ENCODE measurements at regions not wholly inside any gene's neighbourhood (a gene's known extent, or its start where the extent isn't known, plus 50 kb on each side); places are given as distances from the start of the nearest gene placed in this dataset.

DNA sequence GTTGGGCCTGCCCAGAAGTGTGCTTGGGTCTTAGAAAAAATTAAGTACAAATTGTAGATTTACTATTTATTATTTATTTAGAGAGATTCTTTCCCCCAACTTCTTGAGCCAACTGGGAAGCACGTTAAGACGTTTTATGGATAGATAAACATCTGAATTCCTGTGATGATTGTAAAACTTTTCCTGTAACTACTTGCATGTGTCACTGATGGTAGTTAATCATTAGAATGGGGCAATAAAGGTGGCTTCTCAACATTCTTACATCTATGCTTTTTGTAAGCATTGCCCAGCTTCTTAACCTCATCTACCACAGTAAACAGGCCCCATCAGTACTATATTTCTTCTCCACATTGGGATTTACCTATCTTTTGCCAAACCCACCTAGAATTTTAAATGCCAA is 559.8 kb downstream of the LMO4 start:
- no peak for DNase-seq

DNA sequence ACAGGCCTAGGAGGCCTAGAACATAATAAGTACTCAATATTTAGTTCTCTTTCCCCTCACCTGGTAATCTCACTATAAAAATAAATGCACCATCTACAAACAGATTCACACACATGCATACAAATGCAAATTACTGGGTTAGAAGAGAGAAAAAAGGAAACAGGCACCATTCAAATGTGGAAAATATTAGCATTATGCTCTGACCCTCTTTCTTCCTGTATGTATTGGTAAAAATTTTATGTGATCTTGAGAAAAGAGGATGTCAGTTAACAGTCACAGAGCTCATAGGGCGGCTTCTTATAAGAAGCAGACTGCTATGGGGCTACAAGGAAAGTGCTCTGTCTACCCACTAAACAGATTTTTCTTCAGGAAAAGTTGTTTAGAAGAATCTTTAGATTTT is 565.4 kb downstream of the LMO4 start:
- DNase-seq: no peak

DNA sequence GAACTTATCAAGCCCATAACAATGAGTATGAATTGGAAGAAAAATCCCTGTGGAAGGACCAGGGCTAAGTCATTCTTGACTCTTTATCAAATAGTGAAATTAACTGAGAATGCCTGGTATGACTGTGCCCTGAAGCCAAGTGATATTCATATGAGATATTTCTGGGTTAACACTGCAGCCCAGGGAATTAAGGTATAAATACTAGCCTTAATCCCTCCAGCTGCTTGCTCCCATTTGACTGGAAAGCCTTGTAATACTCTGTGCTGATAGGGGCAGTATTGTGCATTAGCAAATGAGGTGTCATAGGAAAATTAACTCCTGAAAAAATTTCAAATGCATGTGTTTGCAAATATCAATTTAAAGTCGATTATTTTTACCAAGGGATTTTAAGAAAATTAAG is 568.8 kb downstream of the LMO4 start:
- no peak for DNase-seq

DNA sequence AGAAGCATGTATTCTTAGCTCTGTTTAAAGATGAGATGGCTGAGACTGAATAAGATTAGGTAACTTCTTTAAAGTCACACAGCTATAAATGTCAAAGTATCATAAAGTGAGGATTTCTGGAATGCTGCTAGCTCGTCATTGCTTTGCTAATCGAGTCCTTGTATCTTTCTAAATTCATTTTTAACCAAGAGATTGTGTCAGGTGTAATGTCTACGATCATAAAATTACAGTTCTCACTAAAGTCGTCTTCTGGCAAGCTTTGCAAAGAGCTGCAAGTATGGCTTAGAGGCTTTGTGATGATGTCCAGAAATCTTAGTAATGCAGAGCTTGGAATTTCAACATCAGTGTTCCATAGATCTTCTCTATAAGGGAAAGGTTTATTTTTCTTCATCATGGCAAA is 569.8 kb downstream of the LMO4 start:
- DNase-seq: no peak

- no peak for DNase-seq
Observed at GRCh38 chr1:87899017-87899416, 570.3 kb downstream of the LMO4 start.

DNA sequence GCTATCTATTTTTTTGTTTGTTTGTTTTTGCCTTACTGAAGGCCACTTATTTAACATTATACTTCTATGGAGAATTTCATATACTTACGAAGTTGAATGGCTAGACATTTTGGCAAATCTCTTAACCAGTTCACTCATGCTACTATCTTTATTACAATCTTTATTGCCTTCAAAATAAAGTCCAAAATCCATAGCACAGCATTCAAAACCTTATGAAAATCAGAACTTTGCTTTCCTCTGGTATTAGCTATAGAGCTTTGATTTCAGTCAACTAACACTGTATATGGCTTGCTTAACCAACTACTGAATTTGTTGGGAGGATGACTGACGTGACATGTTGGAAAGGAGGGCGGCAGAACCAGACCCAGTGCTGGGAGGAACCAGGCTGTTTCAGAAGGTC is 571.1 kb downstream of the LMO4 start:
- no peak for DNase-seq

- no peak for DNase-seq
Observed at GRCh38 chr1:87902830-87903229, 574.1 kb downstream of the LMO4 start.

DNA sequence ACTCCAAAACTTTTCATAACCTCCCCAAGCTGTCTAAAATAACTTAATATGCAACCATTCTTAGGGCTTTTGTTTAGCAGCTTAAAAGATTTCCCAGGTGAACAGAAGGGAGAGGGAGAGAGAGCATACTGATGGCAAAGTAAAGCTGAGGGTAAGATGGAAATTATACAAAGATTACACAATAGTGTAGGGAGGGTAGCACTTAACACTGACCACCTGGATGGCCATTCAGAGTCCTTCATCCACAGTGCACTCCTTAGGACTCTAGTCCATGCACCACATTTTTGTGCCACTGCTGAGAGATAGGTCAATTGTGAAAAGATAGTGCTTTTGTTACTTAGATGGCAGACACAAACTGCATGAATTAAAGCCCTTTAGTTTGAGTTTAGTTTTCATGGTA is 574.6 kb downstream of the LMO4 start:
- DNase-seq: no peak

- DNase-seq: no peak
Observed at GRCh38 chr1:87904651-87905050, 576.0 kb downstream of the LMO4 start.

- no peak for DNase-seq
Observed at GRCh38 chr1:87905651-87906050, 577.0 kb downstream of the LMO4 start.

DNA sequence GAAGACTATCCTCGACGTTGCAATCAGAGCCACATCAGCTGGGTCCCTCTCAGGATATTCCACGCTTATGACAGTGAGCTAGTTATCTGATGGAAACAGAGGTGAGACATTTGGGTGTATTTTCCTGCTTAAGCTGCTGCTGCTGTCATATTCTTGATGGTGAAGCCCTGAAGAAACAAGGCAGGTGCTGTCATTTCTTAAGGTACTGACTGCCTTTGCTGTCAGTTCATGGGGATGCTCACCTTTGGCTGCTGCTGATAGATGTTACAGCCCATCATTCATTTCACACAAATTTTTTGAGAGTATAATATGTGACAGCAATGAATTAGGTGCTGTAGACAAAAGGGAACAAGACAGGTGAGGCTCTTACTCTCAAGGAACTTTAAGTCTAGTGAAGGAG is 577.4 kb downstream of the LMO4 start:
- no peak for DNase-seq

GRCh38 chr1:87913361-87913760 is 584.7 kb downstream of the LMO4 start:
- DNase-seq: no peak

GRCh38 chr1:87914396-87914795 is 585.7 kb downstream of the LMO4 start:
- DNase-seq: no peak

- DNase-seq: no peak
Observed at GRCh38 chr1:87915771-87916170, 587.1 kb downstream of the LMO4 start.

DNA sequence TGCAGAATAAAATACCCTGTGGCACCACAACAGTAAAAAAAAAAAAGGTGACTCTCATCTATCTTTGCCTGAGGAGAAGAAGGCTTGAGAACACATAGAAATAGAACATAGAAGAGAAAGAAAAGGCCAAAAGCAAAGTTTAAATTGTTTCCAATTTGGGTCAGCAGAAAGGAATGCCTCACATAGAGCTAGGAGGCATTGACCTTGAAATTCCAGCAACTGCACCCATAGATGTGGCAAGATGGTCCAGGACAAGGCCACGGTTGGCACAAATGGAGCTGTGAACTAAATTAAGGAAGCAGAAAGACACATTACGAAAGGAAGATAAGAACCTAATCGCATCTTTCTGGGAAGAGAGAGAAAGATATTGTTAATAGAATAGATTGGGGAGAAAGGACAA is 588.3 kb downstream of the LMO4 start:
- DNase-seq: no peak

GRCh38 chr1:87918398-87918797 is 589.7 kb downstream of the LMO4 start:
- DNase-seq: no peak

DNA sequence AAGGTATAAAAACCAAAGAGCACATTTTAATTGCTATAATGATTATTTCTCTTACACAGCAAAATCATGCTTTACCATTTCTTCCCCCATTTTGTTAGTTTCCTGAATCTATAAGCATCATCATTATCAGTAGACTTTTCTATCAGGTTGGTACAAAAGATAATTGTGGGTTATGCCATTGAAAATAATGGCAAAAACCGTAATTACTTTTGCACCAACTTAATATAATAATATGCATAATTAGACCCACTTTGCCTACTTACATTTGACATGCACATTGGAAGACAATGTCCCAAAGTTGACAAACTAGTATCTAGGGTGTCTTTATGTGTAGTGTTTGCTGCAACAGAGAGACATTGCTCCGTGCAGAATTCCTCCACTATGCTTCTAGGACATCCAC is 594.2 kb downstream of the LMO4 start:
- no peak for DNase-seq

- no peak for DNase-seq
Observed at GRCh38 chr1:87926131-87926830, 597.6 kb downstream of the LMO4 start.

DNA sequence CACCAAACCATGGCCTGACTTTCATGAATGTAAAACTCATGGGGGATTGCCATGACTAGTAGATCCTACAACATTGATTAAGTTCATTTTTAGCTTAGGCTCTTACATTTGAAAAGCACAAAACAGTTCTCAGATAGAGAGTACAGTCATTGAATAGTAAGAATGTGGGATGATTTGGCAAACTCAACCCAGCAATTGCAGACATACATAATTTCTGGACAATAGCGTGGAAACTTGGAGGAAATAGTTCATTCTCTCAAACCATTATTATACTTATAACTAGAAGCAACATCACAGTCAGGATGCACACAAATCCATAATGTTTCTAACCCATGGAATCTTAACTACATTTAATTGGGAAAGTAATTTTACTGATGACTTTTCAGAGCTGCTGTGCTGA is 598.2 kb downstream of the LMO4 start:
- no peak for DNase-seq

GRCh38 chr1:87927391-87928280 is 599.0 kb downstream of the LMO4 start:
- DNase-seq: no peak

- no peak for DNase-seq
Observed at GRCh38 chr1:87928623-87929022, 599.9 kb downstream of the LMO4 start.

DNA sequence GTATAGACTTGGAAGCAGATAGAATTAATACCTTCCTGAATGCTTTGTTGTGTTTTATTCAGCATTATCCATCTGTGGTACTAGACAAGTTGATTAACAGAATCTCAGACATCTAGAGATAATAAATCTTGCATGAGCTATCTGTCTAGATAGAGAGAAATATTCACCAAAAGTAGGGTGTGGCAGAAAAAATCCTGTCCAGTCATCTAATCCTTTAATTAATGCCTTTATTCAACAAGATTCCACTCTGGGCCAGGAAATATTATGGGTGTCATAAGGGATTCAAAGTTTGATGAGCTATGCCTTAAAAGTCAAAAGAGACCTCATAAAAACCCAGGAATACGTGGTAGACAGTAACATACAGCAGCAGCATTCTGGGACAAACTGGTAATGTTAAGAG is 601.2 kb downstream of the LMO4 start:
- no peak for DNase-seq

GRCh38 chr1:87930796-87931195 is 602.1 kb downstream of the LMO4 start:
- no peak for DNase-seq

- no peak for DNase-seq
Observed at GRCh38 chr1:87933171-87933570, 604.5 kb downstream of the LMO4 start.

DNA sequence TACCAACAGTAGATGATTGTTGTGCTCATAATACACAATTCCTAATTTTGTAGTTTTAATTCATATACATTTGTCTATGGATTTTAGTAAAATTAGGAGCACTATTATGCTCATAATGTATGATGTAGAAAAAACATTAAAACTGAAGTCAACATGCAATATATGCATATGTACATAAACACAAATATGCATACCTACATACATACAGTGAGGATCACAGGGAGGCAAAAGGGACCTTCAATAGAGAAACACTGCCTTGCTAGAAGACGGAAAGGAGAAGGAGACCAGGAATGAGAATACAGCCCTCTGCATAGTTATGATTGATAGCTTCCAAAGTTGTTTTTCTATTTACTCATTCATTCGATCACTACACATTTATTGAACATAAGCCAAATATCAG is 606.5 kb downstream of the LMO4 start:
- no peak for DNase-seq

All from activated CD4-positive, alpha-beta T cell treated with anti-CD3 and anti-CD28 coated beads, Interleukin-2, Interleukin-6, amounts not matched to agents 100 ng/mL and 50 ng/mL, durations not matched to agents 16 hours and 8 hours (primary cell).